ENCODE measurements at regions not wholly inside any gene's neighbourhood (a gene's known extent, or its start where the extent isn't known, plus 50 kb on each side); places are given as distances from the start of the nearest gene placed in this dataset.

- 79 to 81% methylated on average over 5 of the region's 5 CpGs for WGBS, 2 donors
- Histone ChIP-seq H3K9me3 (no peaks in the 10 kb centered on the region), H3K4me1 (no peaks in the 10 kb centered on the region), H3K4me3 (no peak overlapping the region), H3K36me3 (no peaks in the 10 kb centered on the region), H3K27me3 (no peaks in the 10 kb centered on the region), H3K27ac (no peak overlapping the region)
- no peak for TF ChIP-seq POLR2A (IDR thresholded peaks at IDR 0.05)
- TF ChIP-seq, protein P1, sequence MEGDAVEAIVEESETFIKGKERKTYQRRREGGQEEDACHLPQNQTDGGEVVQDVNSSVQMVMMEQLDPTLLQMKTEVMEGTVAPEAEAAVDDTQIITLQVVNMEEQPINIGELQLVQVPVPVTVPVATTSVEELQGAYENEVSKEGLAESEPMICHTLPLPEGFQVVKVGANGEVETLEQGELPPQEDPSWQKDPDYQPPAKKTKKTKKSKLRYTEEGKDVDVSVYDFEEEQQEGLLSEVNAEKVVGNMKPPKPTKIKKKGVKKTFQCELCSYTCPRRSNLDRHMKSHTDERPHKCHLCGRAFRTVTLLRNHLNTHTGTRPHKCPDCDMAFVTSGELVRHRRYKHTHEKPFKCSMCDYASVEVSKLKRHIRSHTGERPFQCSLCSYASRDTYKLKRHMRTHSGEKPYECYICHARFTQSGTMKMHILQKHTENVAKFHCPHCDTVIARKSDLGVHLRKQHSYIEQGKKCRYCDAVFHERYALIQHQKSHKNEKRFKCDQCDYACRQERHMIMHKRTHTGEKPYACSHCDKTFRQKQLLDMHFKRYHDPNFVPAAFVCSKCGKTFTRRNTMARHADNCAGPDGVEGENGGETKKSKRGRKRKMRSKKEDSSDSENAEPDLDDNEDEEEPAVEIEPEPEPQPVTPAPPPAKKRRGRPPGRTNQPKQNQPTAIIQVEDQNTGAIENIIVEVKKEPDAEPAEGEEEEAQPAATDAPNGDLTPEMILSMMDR (IDR thresholded peaks at IDR 0.05), result no peak
- intact Hi-C loops (cut with DNase I), result no loop called here
- no peak for DNase-seq
Observed at GRCh38 chr4:52535793-52536192, 123.3 kb downstream of the USP46 start.

Small RNA genes lying in the stretch of these regions (small RNA-seq; reads per million reads assigned to genes)
- 0 reads per million in 4 donors for gene RNU6-1252P

All from esophagus squamous epithelium (tissue), 5 donors.